ENCODE measurements at regions not wholly inside any gene's neighbourhood (a gene's known extent, or its start where the extent isn't known, plus 50 kb on each side); places are given as distances from the start of the nearest gene placed in this dataset.
"Not testable (repeated sequence)": the region's sequence is repeated elsewhere in the genome, so short reads cannot be mapped to it uniquely, and the experiment has no call there.

- DNase-seq (ENCODE audit: low read depth in 2 of 2) = not testable (repeated sequence)
Observed at GRCh38 chr7:56466607-56467525, 350.6 kb upstream of the NUPR2 start.

GRCh38 chr7:56449762-56450161 lies 333.5 kb upstream of the NUPR2 start:
- no peak for DNase-seq (ENCODE audit: low read depth in 2 of 2)

- DNase-seq (ENCODE audit: low read depth in 2 of 2) = no peak
Observed at GRCh38 chr7:56447864-56448693, 331.9 kb upstream of the NUPR2 start.

- DNase-seq (ENCODE audit: low read depth in 2 of 2) = not testable (repeated sequence)
Observed at GRCh38 chr7:56420528-56420927, 304.3 kb upstream of the NUPR2 start.

GRCh38 chr7:56375173-56375572 lies 259.0 kb upstream of the NUPR2 start:
- DNase-seq (ENCODE audit: low read depth in 2 of 2) = no peak

GRCh38 chr7:56374666-56375065 lies 258.4 kb upstream of the NUPR2 start:
- not testable (repeated sequence) for DNase-seq (ENCODE audit: low read depth in 2 of 2)

- DNase-seq (ENCODE audit: low read depth in 2 of 2) = peak in 1 of 2 donors; percentile 59
Observed at GRCh38 chr7:56373314-56373713, 257.1 kb upstream of the NUPR2 start.

- peak in 1 of 2 donors; percentile 2 for DNase-seq (ENCODE audit: low read depth in 2 of 2)
Observed at GRCh38 chr7:56371792-56372191, 255.6 kb upstream of the NUPR2 start.

- not testable (repeated sequence) for DNase-seq (ENCODE audit: low read depth in 2 of 2)
Observed at GRCh38 chr7:56370208-56370872, 254.1 kb upstream of the NUPR2 start.

- DNase-seq (ENCODE audit: low read depth in 2 of 2) = not testable (repeated sequence)
Observed at GRCh38 chr7:56367914-56368313, 251.7 kb upstream of the NUPR2 start.

GRCh38 chr7:56367411-56367810 lies 251.2 kb upstream of the NUPR2 start:
- DNase-seq (ENCODE audit: low read depth in 2 of 2) = not testable (repeated sequence)

- DNase-seq (ENCODE audit: low read depth in 2 of 2) = not testable (repeated sequence)
Observed at GRCh38 chr7:56366701-56367100, 250.5 kb upstream of the NUPR2 start.

- DNase-seq (ENCODE audit: low read depth in 2 of 2) = not testable (repeated sequence)
Observed at GRCh38 chr7:56352576-56352975, 236.4 kb upstream of the NUPR2 start.

- not testable (repeated sequence) for DNase-seq (ENCODE audit: low read depth in 2 of 2)
Observed at GRCh38 chr7:56351181-56351580, 235.0 kb upstream of the NUPR2 start.

- DNase-seq (ENCODE audit: low read depth in 2 of 2) = not testable (repeated sequence)
Observed at GRCh38 chr7:56348311-56348710, 232.1 kb upstream of the NUPR2 start.

- not testable (repeated sequence) for DNase-seq (ENCODE audit: low read depth in 2 of 2)
Observed at GRCh38 chr7:56328327-56328726, 212.1 kb upstream of the NUPR2 start.

GRCh38 chr7:56290548-56290947 lies 174.3 kb upstream of the NUPR2 start:
- DNase-seq (ENCODE audit: low read depth in 2 of 2) = no peak

GRCh38 chr7:56287429-56288138 lies 171.4 kb upstream of the NUPR2 start:
- no peak for DNase-seq (ENCODE audit: low read depth in 2 of 2)

GRCh38 chr7:56256108-56256507 lies 139.9 kb upstream of the NUPR2 start:
- DNase-seq (ENCODE audit: low read depth in 2 of 2) = no peak

- no peak for DNase-seq (ENCODE audit: low read depth in 2 of 2)
Observed at GRCh38 chr7:56250135-56250534, 133.9 kb upstream of the NUPR2 start.

- DNase-seq (ENCODE audit: low read depth in 2 of 2) = no peak
Observed at GRCh38 chr7:56229631-56230030, 113.4 kb upstream of the NUPR2 start.

Data from stimulated activated CD8-positive, alpha-beta memory T cell treated with anti-CD3 and anti-CD28 coated beads, Interleukin-7, amount 100 ng/mL, for 1 hour (primary cell).